Effector memory CD4-positive, alpha-beta T cell (primary cell): ENCODE measurements at regions not wholly inside any gene's neighbourhood (a gene's known extent, or its start where the extent isn't known, plus 50 kb on each side); places are given as distances from the start of the nearest gene placed in this dataset.
"Not testable (repeated sequence)": the region's sequence is repeated elsewhere in the genome, so short reads cannot be mapped to it uniquely, and the experiment has no call there.

Experiments
- DNase-seq, 3 donors: peaks; one replicate each; pipeline ENCODE4 v3.0.0-alpha.2; 2020
- H3K27ac ChIP-seq: 2 replicates; pipeline ENCODE4 v1.7.0; 2013; ENCODE audit warnings: mild to moderate bottlenecking, low read length, moderate library complexity; ENCODE audit not compliant: insufficient read depth, poor library complexity, severe bottlenecking
- H3K27me3 ChIP-seq: replicated peaks from 2 replicates; pipeline ENCODE4 v1.7.0; 2013; ENCODE audit warnings: mild to moderate bottlenecking, low read length; ENCODE audit not compliant: insufficient read depth, control insufficient read depth, poor library complexity, severe bottlenecking
- H3K36me3 ChIP-seq: 2 replicates; pipeline ENCODE4 v1.7.0; 2013; ENCODE audit warnings: mild to moderate bottlenecking, low read length, moderate library complexity; ENCODE audit not compliant: control insufficient read depth, insufficient read depth
- H3K4me1 ChIP-seq: 2 replicates; pipeline ENCODE4 v1.7.0; 2013; ENCODE audit warnings: low read length, mild to moderate bottlenecking; ENCODE audit not compliant: control insufficient read depth, insufficient read depth, poor library complexity, severe bottlenecking
- H3K4me3 ChIP-seq: 2 replicates; pipeline ENCODE4 v1.7.0; 2013; ENCODE audit warnings: low read length, low read depth, mild to moderate bottlenecking; ENCODE audit not compliant: insufficient read depth, poor library complexity, severe bottlenecking
- H3K9me3 ChIP-seq: 2 replicates; pipeline ENCODE4 v1.7.0; 2013; ENCODE audit warnings: mild to moderate bottlenecking, low read length, moderate library complexity; ENCODE audit not compliant: control insufficient read depth

GRCh38 chr3:139106013-139106932 lies 61.6 kb upstream of the PRR23C start:
- Histone ChIP-seq H3K4me3 (no peak overlapping the region), H3K4me1 (no peaks in the 10 kb centered on the region), H3K27ac (no peak overlapping the region), H3K9me3 (no peaks in the 10 kb centered on the region), H3K36me3 (no peaks in the 10 kb centered on the region), H3K27me3 (no peaks in the 10 kb centered on the region)
- no peak for DNase-seq

- Histone ChIP-seq H3K27me3 (no peaks in the 10 kb centered on the region), H3K27ac (no peak overlapping the region), H3K36me3 (no peaks in the 10 kb centered on the region), H3K9me3 (no peaks in the 10 kb centered on the region), H3K4me1 (no peaks in the 10 kb centered on the region), H3K4me3 (no peak overlapping the region)
- no peak for DNase-seq
These were observed 62.9 kb upstream of the PRR23C start for GRCh38 chr3:139107424-139108252.

DNA sequence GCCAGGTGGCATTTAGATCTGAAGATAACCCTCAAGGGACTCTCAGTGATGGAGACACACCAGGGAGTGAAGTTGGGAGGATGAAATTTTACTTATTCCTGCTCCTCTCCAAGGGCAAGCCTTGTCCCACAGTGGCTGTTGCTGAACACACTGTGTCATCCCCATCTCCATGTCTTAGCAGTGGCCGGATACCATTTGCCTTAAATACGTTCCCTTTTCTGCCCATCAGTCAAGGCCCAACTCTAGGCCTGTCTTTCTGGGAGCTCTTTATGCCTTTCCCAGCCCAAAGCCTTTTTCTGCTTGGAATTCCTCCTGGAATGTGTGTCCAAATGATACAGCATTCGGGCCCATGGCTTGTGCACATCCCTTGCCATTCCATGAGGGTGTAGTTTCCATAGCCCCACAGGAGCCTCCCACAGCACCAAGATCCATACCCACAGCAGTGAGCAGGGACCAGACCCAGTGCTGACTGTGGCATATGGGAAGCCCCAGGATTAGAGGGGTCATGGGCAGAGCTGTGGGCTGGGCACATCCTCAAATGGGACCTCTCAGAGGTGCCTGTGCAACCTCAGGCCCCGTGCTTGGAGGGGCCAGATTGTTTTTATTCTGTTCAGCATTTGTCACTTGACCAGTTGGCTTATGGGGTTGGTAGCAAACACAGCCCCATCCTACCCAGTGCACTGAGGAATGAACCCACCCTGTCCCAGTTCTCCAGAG lies 63.7 kb upstream of the PRR23C start:
- no peak for DNase-seq
- Histone ChIP-seq H3K4me3 (no peak overlapping the region), H3K27ac (no peak overlapping the region), H3K27me3 (no peaks in the 10 kb centered on the region), H3K4me1 (no peaks in the 10 kb centered on the region), H3K9me3 (no peaks in the 10 kb centered on the region), H3K36me3 (no peaks in the 10 kb centered on the region)

GRCh38 chr3:139109271-139109670 lies 64.6 kb upstream of the PRR23C start:
- H3K4me1 ChIP-seq, result no peaks in the 10 kb centered on the region
- no peak overlapping the region for H3K27ac ChIP-seq
- no peaks in the 10 kb centered on the region for H3K9me3 ChIP-seq
- no peak for DNase-seq
- H3K4me3 ChIP-seq, result no peak overlapping the region
- no peaks in the 10 kb centered on the region for H3K27me3 ChIP-seq
- H3K36me3 ChIP-seq, result no peaks in the 10 kb centered on the region

- DNase-seq, result no peak
- H3K9me3 ChIP-seq, result no peaks in the 10 kb centered on the region
- H3K27ac ChIP-seq, result no peak overlapping the region
- no peak overlapping the region for H3K4me3 ChIP-seq
- H3K4me1 ChIP-seq, result no peaks in the 10 kb centered on the region
- H3K36me3 ChIP-seq, result no peaks in the 10 kb centered on the region
- H3K27me3 ChIP-seq, result no peaks in the 10 kb centered on the region
These were observed 65.6 kb upstream of the PRR23C start for GRCh38 chr3:139110072-139110830.

- not testable (repeated sequence) for H3K4me3 ChIP-seq, H3K9me3 ChIP-seq, DNase-seq, H3K27ac ChIP-seq, H3K27me3 ChIP-seq, H3K4me1 ChIP-seq, H3K36me3 ChIP-seq
These were observed 66.2 kb upstream of the PRR23C start for GRCh38 chr3:139110929-139111328.

DNA sequence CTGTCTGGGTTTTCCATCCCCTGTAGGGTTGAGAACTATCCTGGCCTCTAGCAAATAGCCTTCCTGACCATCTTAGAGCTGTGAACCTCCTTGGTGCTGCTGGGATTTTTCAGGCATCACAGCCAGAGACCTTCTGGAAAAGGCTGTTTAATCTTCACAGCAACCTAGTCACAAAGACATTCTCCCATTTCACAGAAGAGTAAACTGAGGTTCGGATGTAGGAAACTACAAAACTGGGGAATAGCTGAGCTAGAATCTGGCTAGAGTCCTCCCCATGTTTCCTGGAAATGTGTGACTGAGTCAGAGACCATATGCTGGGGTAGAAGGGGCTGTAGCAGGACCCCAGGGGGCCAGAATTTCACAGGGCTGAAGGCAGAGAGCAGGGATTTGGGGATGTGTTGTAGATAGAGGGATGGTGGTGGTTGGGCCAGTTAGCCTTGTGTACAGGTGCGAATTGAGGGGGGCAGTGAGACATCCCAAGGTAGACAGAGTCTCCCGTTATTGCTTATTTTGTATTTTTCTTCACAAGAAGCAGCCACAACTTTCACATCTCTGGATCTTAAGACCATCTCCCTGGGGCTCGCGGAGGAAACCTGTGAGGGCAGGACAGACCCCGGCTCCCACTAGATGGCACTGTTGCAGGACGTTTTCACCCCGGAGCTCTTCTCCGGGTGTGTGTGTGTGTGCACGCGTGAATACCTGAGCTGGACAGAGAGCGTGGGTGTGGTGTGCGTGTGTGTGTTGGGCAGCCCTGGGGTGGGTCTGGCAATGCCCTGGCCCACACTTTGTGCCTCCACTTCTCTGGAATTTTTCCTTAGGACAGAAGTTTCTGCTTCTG lies 66.9 kb upstream of the PRR23C start:
- no peaks in the 10 kb centered on the region for H3K9me3 ChIP-seq
- no peak overlapping the region for H3K4me3 ChIP-seq
- peak in 2 of 3 donors; percentile 8 to 22 for DNase-seq
- no peak overlapping the region for H3K27ac ChIP-seq
- no peaks in the 10 kb centered on the region for H3K4me1 ChIP-seq
- no peaks in the 10 kb centered on the region for H3K36me3 ChIP-seq
- H3K27me3 ChIP-seq, result no peaks in the 10 kb centered on the region

GRCh38 chr3:139112230-139112558 lies 67.5 kb upstream of the PRR23C start:
- no peaks in the 10 kb centered on the region for H3K4me1 ChIP-seq
- no peak overlapping the region for H3K27ac ChIP-seq
- no peak overlapping the region for H3K4me3 ChIP-seq
- no peaks in the 10 kb centered on the region for H3K9me3 ChIP-seq
- H3K27me3 ChIP-seq, result no peaks in the 10 kb centered on the region
- DNase-seq, result no peak
- H3K36me3 ChIP-seq, result no peaks in the 10 kb centered on the region
